C4-2B (cell line): ENCODE measurements at regions not wholly inside any gene's neighbourhood (a gene's known extent, or its start where the extent isn't known, plus 50 kb on each side); places are given as distances from the start of the nearest gene placed in this dataset.

Experiments used
- CTCF ChIP-seq: fragments of 450-650 bp; conservative IDR thresholded peaks from 2 replicates; pipeline ENCODE4 v1.5.1; 2017; ENCODE audit warnings: mild to moderate bottlenecking
- ZFX ChIP-seq: fragments of 450-650 bp; IDR thresholded peaks from 2 replicates; pipeline ENCODE4 v1.6.1; 2017

DNA sequence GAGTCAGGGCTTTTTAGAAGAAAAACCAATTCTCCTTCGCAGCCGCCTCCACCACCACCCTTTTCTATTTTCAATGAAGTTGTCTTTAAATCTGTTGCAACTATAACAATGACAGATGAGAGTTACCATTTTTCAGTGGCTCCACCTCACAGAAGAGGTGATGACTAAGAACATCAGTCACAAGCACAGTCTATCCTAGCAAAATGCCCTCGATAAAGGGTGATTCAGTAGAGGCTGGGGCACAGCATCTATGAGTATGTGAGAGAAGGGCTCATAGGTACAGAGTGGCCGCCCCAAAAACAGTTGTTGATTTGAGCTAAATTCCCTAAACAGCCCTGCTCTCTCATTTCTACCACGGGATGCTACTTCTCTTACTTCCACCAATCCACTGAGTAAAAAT is 310.8 kb upstream of the MGAT5 start:
- TF ChIP-seq CTCF (no peak), ZFX (no peak)
